HCT116 (cell line): ENCODE measurements at regions not wholly inside any gene's neighbourhood (a gene's known extent, or its start where the extent isn't known, plus 50 kb on each side); places are given as distances from the start of the nearest gene placed in this dataset.

Experiments used
- ATAC-seq: fragments of 200-7000 bp; cut with Tn5 transposase; 2 replicates; pipeline ENCODE4 v1.9.1; 2020; ENCODE audit warnings: mild to moderate bottlenecking, moderate library complexity
- BruUV-seq: library from RNA; stranded (reverse); fragments of 400-500 nt; replicated peaks from 2 replicates; lab custom pipeline; 2021; lab: Mats Ljungman, UMichigan
- CTCF ChIA-PET: fragments of 300-600 bp; sonication (Branson Sonifier 250); formaldehyde crosslinking; loops from one replicate; lab custom pipeline; 2021; ENCODE audit warnings: antibody characterized with exemption; lab: Charles Lee
- POLR2A ChIA-PET: fragments of 300-600, 350-600 bp; sonication (Branson Sonifier 250); formaldehyde crosslinking; loops from one replicate; lab custom pipeline; 2021; ENCODE audit warnings: antibody characterized with exemption; lab: Charles Lee
- RAD21 ChIA-PET, 2 experiments: fragments of 300-600 bp; sonication (Branson Sonifier 250); formaldehyde crosslinking; loops; one replicate each; lab custom pipeline; 2023; ENCODE audit warnings: low total read pairs in 2 of 2; ENCODE audit not compliant: uncharacterized antibody in 2 of 2, unreplicated experiment in 2 of 2, low non-redundant PET in 1 of 2; lab: Charles Lee
- DNase-seq: peaks from one replicate; pipeline ENCODE4 v3.0.0-alpha.2; 2010; ENCODE audit warnings: low read depth, low spot score
- H2AFZ ChIP-seq: fragments of 200-600 bp; shearing (Covaris generic), sonication (generic); 2 replicates; pipeline ENCODE4 v1.6.1; 2017; ENCODE audit warnings: low read depth, mixed run types, mixed read lengths, antibody characterized with exemption, low read length; ENCODE audit not compliant: poor library complexity, severe bottlenecking
- H3K27ac ChIP-seq: 2 replicates; pipeline ENCODE4 v1.5.1; 2012; ENCODE audit warnings: low read depth, low read length
- H3K27me3 ChIP-seq: fragments of 200-600 bp; sonication (generic); 2 replicates; pipeline ENCODE4 v1.6.1; 2016; ENCODE audit warnings: mixed run types, low read length, mixed read lengths; ENCODE audit not compliant: insufficient read depth
- H3K36me3 ChIP-seq, 2 experiments: fragments of 200-500 bp in 1 of 2; fragments of 200-600 bp in 1 of 2; sonication (Bioruptor generic) in 1 of 2; sonication (generic) in 1 of 2; 2 replicates each; pipeline versions ENCODE4 v1.5.1 to v1.6.1; 2014 to 2016; ENCODE audit warnings: low read length in 2 of 2, inconsistent platforms in 1 of 2, mixed read lengths in 1 of 2, mixed run types in 1 of 2; ENCODE audit not compliant: insufficient read depth in 2 of 2, control insufficient read depth in 1 of 2
- H3K4me1 ChIP-seq, 2 experiments: fragments of 200-600 bp in 1 of 2; sonication (generic) in 1 of 2; 2 replicates each; pipeline versions ENCODE4 v1.5.1 to v1.6.1; 2012 to 2017; ENCODE audit warnings: low read length in 2 of 2, inconsistent platforms in 1 of 2, mild to moderate bottlenecking in 1 of 2, mixed read lengths in 1 of 2, mixed run types in 1 of 2, moderate library complexity in 1 of 2; ENCODE audit not compliant: insufficient read depth in 2 of 2, control insufficient read depth in 1 of 2
- H3K4me2 ChIP-seq: fragments of 200-600 bp; sonication (generic); 2 replicates; pipeline ENCODE4 v1.6.1; 2017; ENCODE audit warnings: mixed run types, low read length, mixed read lengths
- H3K4me3 ChIP-seq, 2 experiments: fragments of 200-600 bp in 1 of 2; sonication (generic) in 1 of 2; replicated peaks in 1 of 2; 2 replicates each; pipeline ENCODE4 v1.5.1; 2011 to 2016; ENCODE audit warnings: low read length in 2 of 2, control low read depth in 1 of 2, low read depth in 1 of 2, mild to moderate bottlenecking in 1 of 2, mixed read lengths in 1 of 2, mixed run types in 1 of 2
- H3K79me2 ChIP-seq: fragments of 200-600 bp; sonication (generic); 2 replicates; pipeline ENCODE4 v1.6.1; 2017; ENCODE audit warnings: mild to moderate bottlenecking, mixed run types, low read length, moderate library complexity, mixed read lengths; ENCODE audit not compliant: insufficient read depth
- H3K9ac ChIP-seq: fragments of 200-600 bp; sonication (generic); 2 replicates; pipeline ENCODE4 v1.6.1; 2016; ENCODE audit warnings: low read length, mixed read lengths
- H3K9me2 ChIP-seq: fragments of 200-600 bp; sonication (generic), shearing (Covaris generic); 2 replicates; pipeline ENCODE4 v1.6.1; 2017; ENCODE audit warnings: mixed run types, mild to moderate bottlenecking, moderate library complexity; ENCODE audit not compliant: insufficient read depth
- H3K9me3 ChIP-seq, 2 experiments: fragments of 200-500 bp in 1 of 2; fragments of 200-600 bp in 1 of 2; sonication (Bioruptor generic) in 1 of 2; sonication (generic) in 1 of 2; 2 replicates each; pipeline ENCODE4 v1.6.1; 2014 to 2017; ENCODE audit warnings: low read length in 2 of 2, mixed read lengths in 2 of 2, inconsistent platforms in 1 of 2, low read depth in 1 of 2, mild to moderate bottlenecking in 1 of 2, mixed run types in 1 of 2, moderate library complexity in 1 of 2; ENCODE audit not compliant: control insufficient read depth in 1 of 2, insufficient read depth in 1 of 2
- H4K20me1 ChIP-seq: fragments of 200-600 bp; sonication (generic), shearing (Covaris generic); 2 replicates; pipeline ENCODE4 v1.6.1; 2017; ENCODE audit warnings: mixed run types, mild to moderate bottlenecking, moderate library complexity; ENCODE audit not compliant: insufficient read depth
- EGR1 ChIP-seq: IDR thresholded peaks from 2 replicates; pipeline ENCODE4 v1.6.1; 2012; ENCODE audit warnings: low read depth
- ELF1 ChIP-seq: IDR thresholded peaks from 2 replicates; pipeline ENCODE4 v1.6.1; 2012; ENCODE audit warnings: low read depth, borderline replicate concordance
- EZH2phosphoT487 ChIP-seq: fragments of 200-600 bp; IDR thresholded peaks from 2 replicates; pipeline ENCODE4 v1.6.1; 2018; ENCODE audit warnings: antibody characterized with exemption, borderline replicate concordance
- FOSL1 ChIP-seq: IDR thresholded peaks from 2 replicates; pipeline ENCODE4 v1.6.1; 2012; ENCODE audit warnings: low read depth
- JUND ChIP-seq: IDR thresholded peaks from 2 replicates; pipeline ENCODE4 v1.6.1; 2012
- POLR2A ChIP-seq: IDR thresholded peaks from 2 replicates; pipeline ENCODE4 v1.7.0; 2011; ENCODE audit warnings: borderline replicate concordance; ENCODE audit not compliant: insufficient read depth, insufficient read length; ENCODE audit errors: extremely low read depth
- RAD21 ChIP-seq: IDR thresholded peaks from 2 replicates; pipeline ENCODE4 v1.6.1; 2012; ENCODE audit warnings: low read depth, mild to moderate bottlenecking
- SP1 ChIP-seq: IDR thresholded peaks from 2 replicates; pipeline ENCODE4 v1.6.1; 2012; ENCODE audit warnings: low read depth
- YY1 ChIP-seq: IDR thresholded peaks from 2 replicates; pipeline ENCODE4 v1.6.1; 2011; ENCODE audit warnings: low read length, low read depth, moderate library complexity, mild to moderate bottlenecking; ENCODE audit not compliant: insufficient replicate concordance; ENCODE audit errors: extremely low read depth
- intact Hi-C: fragments of 100-400 bp; cut with micrococcal nuclease; formaldehyde crosslinking; loops from 2 replicates; pipeline ENCODE4 v1.10.0; 2022
- TF ChIP-seq, protein P1 (sequence below): IDR thresholded peaks from 2 replicates; pipeline ENCODE4 v1.6.1; 2012; ENCODE audit warnings: low read depth
- TF ChIP-seq, protein P2 (sequence below): IDR thresholded peaks from 2 replicates; pipeline ENCODE4 v1.6.1; 2012
- TF ChIP-seq, protein P3 (sequence below), 3 experiments: fragments of 200-600 bp in 1 of 3; sonication (generic) in 1 of 3; IDR thresholded peaks in 2 of 3; conservative IDR thresholded peaks in 1 of 3; 2 replicates each; pipeline ENCODE4 v1.5.1; 2012 to 2017; ENCODE audit warnings: low read depth in 2 of 3, low read length in 2 of 3, antibody characterized with exemption in 1 of 3, borderline replicate concordance in 1 of 3, control low read depth in 1 of 3, mild to moderate bottlenecking in 1 of 3, mixed read lengths in 1 of 3, mixed run types in 1 of 3, moderate library complexity in 1 of 3; ENCODE audit not compliant: insufficient read depth in 1 of 3
- TF ChIP-seq, protein P4 (sequence below): IDR thresholded peaks from 2 replicates; pipeline ENCODE4 v1.6.1; 2012

- POLR2A ChIA-PET, result no interaction called here
These were observed 533.3 kb upstream of the CXADR start for GRCh38 chr21:16979574-16979973.

More at GRCh38 chr21:16979574-16979973, 533.3 kb upstream of the CXADR start:
- Histone ChIP-seq H3K9me3 (peaks cover 14 to 32% of the 10 kb centered on the region in 2 experiments; a peak in 3 of 4 replicates), H3K9ac (no peak overlapping the region), H2AFZ (no peak overlapping the region), H4K20me1 (no peaks in the 10 kb centered on the region), H3K36me3 (no peaks in the 10 kb centered on the region), H3K4me3 (no peak overlapping the region), H3K4me2 (no peak overlapping the region), H3K9me2 (no peaks in the 10 kb centered on the region), H3K27me3 (no peaks in the 10 kb centered on the region), H3K79me2 (no peaks in the 10 kb centered on the region), H3K4me1 (no peaks in the 10 kb centered on the region), H3K27ac (no peak overlapping the region)
- ChIA-PET RAD21 (no interaction called here), CTCF (no interaction called here)
- TF ChIP-seq JUND, result no peak
- TF ChIP-seq RAD21, result no peak
- TF ChIP-seq YY1, result no peak
- TF ChIP-seq, protein P1, sequence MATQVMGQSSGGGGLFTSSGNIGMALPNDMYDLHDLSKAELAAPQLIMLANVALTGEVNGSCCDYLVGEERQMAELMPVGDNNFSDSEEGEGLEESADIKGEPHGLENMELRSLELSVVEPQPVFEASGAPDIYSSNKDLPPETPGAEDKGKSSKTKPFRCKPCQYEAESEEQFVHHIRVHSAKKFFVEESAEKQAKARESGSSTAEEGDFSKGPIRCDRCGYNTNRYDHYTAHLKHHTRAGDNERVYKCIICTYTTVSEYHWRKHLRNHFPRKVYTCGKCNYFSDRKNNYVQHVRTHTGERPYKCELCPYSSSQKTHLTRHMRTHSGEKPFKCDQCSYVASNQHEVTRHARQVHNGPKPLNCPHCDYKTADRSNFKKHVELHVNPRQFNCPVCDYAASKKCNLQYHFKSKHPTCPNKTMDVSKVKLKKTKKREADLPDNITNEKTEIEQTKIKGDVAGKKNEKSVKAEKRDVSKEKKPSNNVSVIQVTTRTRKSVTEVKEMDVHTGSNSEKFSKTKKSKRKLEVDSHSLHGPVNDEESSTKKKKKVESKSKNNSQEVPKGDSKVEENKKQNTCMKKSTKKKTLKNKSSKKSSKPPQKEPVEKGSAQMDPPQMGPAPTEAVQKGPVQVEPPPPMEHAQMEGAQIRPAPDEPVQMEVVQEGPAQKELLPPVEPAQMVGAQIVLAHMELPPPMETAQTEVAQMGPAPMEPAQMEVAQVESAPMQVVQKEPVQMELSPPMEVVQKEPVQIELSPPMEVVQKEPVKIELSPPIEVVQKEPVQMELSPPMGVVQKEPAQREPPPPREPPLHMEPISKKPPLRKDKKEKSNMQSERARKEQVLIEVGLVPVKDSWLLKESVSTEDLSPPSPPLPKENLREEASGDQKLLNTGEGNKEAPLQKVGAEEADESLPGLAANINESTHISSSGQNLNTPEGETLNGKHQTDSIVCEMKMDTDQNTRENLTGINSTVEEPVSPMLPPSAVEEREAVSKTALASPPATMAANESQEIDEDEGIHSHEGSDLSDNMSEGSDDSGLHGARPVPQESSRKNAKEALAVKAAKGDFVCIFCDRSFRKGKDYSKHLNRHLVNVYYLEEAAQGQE, result no peak
- TF ChIP-seq EGR1, result no peak
- TF ChIP-seq, protein P2, sequence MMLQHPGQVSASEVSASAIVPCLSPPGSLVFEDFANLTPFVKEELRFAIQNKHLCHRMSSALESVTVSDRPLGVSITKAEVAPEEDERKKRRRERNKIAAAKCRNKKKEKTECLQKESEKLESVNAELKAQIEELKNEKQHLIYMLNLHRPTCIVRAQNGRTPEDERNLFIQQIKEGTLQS, result no peak
- TF ChIP-seq, protein P3, sequence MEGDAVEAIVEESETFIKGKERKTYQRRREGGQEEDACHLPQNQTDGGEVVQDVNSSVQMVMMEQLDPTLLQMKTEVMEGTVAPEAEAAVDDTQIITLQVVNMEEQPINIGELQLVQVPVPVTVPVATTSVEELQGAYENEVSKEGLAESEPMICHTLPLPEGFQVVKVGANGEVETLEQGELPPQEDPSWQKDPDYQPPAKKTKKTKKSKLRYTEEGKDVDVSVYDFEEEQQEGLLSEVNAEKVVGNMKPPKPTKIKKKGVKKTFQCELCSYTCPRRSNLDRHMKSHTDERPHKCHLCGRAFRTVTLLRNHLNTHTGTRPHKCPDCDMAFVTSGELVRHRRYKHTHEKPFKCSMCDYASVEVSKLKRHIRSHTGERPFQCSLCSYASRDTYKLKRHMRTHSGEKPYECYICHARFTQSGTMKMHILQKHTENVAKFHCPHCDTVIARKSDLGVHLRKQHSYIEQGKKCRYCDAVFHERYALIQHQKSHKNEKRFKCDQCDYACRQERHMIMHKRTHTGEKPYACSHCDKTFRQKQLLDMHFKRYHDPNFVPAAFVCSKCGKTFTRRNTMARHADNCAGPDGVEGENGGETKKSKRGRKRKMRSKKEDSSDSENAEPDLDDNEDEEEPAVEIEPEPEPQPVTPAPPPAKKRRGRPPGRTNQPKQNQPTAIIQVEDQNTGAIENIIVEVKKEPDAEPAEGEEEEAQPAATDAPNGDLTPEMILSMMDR (IDR thresholded peaks at IDR 0.05 in 2 of 3, conservative IDR thresholded peaks at IDR 0.05 in 1 of 3; ENCODE audit: borderline replicate concordance in 1 of 3, insufficient read depth in 1 of 3, low read depth in 2 of 3, low read length in 2 of 3), result no peak
- TF ChIP-seq SP1, result no peak
- TF ChIP-seq, protein P4, sequence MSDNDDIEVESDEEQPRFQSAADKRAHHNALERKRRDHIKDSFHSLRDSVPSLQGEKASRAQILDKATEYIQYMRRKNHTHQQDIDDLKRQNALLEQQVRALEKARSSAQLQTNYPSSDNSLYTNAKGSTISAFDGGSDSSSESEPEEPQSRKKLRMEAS, result no peak
- TF ChIP-seq ELF1, result no peak
- no peak for TF ChIP-seq POLR2A
- TF ChIP-seq EZH2phosphoT487, result no peak
- no peak for TF ChIP-seq FOSL1
- intact Hi-C loops, result no loop called here
- no TSS peak for BruUV-seq
- no peak for ATAC-seq
- DNase-seq, result no peak
